ENCODE measurements at regions not wholly inside any gene's neighbourhood (a gene's known extent, or its start where the extent isn't known, plus 50 kb on each side); places are given as distances from the start of the nearest gene placed in this dataset.

DNA sequence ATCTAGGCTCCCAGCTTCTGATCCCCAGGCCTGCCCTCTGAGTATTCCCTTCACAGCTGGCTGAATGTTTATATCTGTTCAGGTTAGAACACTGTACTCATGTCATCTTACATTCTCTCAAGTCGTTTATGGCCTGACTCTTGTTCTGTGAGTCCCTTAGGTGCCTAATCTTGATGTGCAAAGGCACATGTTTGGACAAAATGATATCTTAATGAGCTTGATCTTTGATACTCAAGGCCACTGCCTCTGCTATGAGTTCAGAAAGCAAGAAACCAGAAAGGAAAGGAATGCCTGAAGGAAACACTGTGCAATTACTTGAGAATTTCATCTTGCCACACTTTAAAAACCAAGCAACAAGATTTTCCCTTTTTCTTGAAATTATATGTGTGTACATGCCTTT lies 391.8 kb upstream of the ZNF608 start:
- no peak for DNase-seq (ENCODE audit: low read depth in 2 of 2)

DNA sequence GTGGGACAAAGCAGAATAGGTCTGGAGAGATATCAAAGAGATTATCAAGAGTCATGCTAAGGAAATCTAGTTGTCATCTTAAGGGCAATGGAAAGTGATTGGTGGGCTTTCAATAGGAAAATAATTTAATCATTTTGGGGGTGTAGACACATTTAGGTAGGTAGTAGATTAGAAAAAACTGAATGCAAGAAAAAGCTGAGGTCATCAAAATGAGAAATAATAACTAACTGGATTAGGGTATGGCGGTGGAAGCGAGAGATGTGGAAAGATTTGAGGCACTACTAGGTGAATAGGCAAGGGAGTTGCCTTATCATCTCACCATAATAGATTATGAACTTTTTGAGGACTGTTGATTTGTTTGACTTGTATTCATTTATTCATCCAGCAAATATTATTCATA lies 393.2 kb upstream of the ZNF608 start:
- DNase-seq (ENCODE audit: low read depth in 2 of 2), result no peak

DNA sequence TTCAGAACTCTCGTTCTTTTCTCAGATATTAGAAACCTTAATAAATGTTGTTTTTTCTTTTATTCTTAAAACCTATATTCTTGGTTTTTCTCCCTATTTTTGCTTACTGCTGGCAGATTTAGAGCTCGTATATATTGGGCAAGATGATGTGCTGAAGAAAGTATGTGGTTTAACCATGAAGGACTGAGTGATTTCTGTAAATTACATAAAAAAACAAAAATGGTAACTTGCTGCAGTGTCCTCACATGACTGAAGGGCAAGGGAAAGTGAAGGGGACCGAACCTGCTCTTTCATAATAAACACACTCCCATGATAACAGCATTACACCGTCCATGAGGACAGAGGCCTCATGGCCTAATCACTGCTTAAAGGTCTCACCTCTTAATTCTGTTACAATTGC lies 393.8 kb upstream of the ZNF608 start:
- DNase-seq (ENCODE audit: low read depth in 2 of 2), result no peak

DNA sequence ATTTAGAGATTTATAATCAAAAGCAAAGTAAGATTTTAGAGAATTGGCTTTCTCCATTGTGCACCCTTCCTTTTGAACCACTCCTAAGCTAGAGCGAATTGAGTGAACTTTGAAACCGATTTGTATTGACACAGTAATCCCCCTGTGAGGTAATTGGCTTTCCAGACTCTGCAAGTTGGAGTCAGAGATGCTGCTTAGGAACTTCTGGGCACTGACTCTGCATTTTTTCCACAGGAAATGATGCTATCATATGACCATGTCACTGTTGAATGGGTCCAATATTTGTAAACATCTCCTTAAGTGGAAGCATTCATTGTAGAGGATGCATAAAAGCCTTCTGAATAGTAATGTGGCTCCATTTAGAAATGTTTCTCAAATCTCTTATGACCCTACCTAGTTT lies 394.4 kb upstream of the ZNF608 start:
- no peak for DNase-seq (ENCODE audit: low read depth in 2 of 2)

DNA sequence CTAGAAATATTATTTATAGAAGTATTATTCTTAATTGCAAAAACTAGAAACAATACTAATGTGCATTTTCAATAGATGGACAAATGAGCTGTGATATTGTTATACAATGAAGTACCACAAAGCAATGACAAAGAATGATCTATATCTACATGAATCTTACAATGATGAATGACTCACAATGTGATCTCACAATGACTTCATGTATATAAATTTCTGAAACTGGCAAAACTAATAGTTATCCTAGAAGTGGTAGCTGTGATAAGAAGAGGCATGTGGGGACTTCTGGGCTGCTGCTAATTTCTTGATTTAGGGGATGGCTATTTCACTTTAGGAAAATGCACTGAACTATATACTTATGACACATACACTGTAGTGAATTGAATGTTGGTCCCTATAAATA lies 396.0 kb upstream of the ZNF608 start:
- no peak for DNase-seq (ENCODE audit: low read depth in 2 of 2)

DNA sequence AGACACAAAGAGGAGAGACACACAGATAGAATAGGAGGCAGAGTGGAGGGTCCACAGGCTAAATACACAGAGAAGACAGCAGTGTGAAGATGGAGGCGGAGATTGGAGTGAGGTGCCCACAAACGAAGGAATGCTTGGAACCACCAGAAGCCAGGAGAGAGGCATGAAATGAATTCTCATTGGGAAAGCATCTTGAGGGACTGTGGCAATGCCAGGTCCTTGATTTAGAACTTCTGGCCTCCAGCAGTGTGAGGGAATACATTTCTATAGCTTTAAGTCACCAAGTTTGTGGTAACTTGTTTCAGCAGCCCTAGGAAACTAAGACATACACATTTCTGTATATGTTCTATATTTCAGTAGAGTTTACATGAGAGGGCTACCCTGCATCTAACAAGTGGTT lies 396.6 kb upstream of the ZNF608 start:
- no peak for DNase-seq (ENCODE audit: low read depth in 2 of 2)

DNA sequence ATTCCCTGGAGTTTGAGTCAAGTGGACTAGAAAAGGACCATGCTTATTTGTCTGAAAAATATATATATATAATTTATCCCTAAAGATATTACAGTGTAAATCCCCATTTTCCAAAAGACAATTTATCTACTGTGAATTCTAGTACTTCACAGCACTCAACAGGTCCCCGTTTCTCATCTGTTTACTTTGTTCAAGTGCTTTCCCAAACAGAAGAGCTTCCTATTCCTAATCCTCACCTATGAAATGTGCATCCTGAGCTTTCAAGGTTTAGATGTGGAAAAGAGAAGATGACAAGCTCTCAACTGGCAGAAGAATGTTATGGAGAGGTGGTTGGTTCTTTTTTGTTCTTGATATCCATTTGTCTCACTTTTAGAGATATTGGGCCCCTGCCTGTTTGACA lies 401.6 kb upstream of the ZNF608 start:
- DNase-seq (ENCODE audit: low read depth in 2 of 2), result no peak

DNA sequence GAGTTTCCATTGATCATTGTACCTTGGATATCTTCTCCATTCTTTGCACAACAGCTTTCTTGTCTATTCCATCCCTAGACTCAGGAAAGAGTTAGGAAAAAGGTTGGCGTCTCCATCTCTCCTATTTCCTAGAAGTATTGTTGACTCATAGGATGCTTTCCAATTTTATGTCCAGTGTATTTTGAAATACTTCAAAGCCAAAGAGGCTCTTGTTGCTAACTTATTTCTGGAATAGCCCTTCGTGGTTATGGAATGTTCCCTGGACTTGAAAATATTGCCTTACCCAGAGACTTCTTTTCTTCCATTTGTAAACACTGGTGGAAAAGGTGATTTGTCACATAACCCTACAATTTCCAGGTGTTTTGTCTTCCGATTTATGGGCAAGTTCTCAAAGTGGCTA lies 402.3 kb upstream of the ZNF608 start:
- no peak for DNase-seq (ENCODE audit: low read depth in 2 of 2)

DNA sequence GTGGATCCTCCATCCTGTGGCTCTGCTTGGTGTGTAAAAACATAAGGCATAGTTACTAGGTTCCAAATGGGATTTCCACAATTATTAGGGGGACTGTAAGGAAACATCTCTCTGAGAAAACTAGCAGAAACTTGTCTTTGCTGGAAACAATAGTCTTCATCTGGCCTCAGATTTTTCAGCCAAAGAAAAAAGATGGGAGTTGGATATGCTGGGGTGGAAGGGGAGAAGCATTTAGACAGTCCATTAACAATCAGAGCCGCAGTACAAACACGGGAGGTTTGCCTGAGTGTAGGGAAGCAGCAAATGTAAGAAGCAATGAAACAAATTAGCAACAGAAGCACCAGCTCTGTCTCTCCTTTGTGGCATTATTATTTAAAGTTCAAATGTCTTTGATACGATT lies 402.7 kb upstream of the ZNF608 start:
- DNase-seq (ENCODE audit: low read depth in 2 of 2), result no peak

DNA sequence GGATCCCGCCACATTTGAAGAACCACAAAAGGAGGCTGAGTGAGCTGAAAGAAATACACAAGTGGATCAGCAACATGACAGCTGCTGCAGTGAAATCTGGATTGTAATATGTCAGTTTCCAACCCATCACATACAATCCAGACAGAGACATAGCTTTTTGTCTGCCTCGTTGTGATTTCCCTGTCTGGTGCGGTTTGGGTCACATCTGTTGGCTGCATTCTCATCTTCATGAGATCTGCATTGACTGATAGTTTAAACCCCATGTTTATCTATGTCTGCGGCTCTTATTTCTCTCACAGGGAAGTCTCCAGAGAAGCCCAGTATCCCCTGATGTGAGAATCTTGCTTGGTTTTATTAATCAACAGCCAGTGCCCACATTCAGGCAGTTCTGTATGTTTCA lies 403.1 kb upstream of the ZNF608 start:
- no peak for DNase-seq (ENCODE audit: low read depth in 2 of 2)

DNA sequence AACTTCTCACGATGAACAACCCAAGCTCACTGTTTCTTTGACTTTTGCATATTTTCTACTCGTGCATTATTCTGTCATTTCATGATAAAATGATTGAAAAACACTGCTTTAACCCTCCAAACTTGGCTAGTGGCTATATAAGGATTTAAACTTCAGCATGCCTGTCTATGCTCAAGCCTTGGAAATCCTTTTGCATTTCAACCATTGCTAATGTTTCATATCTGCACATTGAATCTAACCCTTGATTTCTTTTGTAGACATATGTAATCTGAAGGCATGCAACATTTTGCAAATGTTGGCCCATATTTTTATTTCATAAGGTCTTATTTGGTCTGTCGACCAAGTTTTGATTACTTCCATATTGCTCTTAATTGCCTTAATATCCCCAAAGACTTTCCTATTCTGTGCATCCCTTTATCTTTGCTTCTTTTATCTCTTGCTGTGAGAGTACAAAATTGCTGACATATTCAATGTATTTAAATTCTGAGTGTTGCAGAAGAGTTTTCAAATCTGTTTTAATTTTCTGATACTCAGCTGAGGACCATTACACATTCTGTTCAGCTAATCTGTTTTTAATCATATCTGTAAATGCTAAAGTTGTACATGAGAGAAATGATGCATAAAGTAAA lies 403.7 kb upstream of the ZNF608 start:
- DNase-seq (ENCODE audit: low read depth in 2 of 2), result no peak

DNA sequence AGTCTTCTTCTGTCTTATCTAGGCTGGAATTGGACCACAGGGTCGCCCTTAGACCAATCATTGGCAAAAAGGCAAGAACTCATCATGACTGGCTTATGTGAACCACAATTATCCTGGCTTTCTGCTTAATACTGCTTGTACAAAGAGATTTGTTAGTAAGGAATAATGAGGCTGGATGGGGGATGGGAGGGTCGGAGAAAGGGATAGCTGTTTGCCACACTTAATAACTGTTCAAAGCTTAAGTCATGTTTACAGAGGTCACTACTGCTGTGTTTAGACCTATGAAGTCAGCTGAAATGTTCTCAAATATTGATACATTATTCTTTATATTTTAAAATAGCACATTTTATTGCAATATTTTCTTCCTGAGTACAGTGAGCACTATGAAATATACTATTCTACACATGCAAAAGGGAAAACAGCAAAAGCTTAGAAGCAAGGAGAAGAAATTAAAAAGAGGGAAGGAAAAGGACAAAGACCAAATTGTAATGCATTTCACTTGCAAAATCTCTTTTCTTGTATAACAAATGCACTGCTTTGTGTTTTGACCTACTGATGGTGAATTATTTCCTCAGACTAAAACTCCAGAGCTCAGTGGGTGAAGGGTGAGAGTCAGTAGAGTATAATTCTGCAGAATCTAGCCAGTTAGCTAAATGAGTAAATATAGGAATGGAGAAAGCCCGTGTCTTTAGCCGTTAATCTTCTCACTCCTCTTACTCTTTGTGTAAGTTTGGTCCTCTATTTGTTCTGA lies 404.9 kb upstream of the ZNF608 start:
- no peak for DNase-seq (ENCODE audit: low read depth in 2 of 2)

DNA sequence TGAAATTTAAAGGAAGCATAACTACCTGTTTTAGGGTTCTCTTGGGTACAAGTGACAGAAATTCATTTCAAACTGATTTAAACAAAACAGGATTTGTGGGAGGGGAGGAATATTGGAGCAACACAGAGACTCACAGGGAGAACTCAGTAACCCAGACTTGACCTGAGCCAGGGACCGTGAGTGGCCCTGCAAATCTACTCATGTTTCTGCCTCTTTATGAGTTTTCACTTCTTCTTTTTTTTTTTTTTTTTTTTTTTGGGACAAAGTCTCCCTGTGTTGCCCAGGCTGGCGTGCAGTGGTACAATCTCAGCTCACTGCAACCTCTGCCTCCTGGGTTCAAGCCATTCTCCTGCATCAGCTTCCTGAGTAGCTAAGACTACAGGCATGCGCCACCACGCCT lies 405.6 kb upstream of the ZNF608 start:
- DNase-seq (ENCODE audit: low read depth in 2 of 2), result no peak

DNA sequence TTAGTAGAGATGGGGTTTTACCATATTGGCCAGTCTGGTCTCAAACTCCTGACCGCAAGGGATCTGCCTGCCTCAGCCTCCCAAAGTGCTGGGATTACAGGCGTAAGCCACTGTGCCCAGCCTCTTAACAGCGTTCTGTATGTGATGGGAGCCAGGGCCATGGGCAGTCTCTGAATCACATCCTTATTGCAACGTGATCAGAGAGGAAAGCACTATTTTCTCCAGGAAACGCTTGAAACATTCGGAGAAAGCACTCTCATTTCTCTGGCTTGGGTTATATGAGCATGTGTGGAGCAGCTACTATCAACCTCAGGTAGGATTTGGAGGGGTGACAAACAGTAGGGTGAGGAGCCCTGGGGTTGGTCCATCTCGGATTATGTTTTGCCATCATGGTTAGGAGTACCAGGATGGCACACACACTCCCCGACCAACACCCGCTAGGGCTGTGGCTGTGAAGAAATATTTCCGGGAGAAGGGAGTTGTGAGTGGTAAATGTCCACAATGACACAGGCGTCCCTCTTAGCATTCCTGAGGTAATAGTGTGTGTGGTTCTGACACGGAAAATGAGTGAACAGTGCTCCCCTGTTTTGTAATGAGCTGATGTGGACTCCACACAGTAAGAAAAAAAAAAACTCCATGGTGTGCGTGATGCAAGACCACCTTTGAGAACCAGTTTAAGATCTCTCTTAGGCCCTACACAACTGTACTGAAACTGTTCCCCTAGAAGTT lies 406.2 kb upstream of the ZNF608 start:
- DNase-seq (ENCODE audit: low read depth in 2 of 2), result no peak

DNA sequence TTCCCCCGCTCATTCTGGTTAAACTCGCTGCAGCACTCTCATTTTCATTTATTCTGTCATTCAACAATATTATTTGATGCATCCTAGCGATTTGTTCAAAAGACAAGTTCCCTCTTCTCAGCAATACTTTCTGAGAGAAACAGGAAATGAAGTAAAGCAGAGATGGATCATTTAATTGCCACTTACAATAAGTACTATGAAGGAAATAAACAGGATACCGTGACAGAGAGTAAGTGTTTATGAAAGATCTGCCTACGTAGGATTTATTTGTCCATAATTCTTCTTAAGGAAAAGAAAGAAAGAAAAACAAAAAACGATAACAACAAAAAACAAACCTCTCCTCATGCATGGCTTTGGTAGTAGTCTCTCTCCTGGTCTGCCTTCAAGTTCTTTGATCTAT lies 406.8 kb upstream of the ZNF608 start:
- DNase-seq (ENCODE audit: low read depth in 2 of 2), result no peak

DNA sequence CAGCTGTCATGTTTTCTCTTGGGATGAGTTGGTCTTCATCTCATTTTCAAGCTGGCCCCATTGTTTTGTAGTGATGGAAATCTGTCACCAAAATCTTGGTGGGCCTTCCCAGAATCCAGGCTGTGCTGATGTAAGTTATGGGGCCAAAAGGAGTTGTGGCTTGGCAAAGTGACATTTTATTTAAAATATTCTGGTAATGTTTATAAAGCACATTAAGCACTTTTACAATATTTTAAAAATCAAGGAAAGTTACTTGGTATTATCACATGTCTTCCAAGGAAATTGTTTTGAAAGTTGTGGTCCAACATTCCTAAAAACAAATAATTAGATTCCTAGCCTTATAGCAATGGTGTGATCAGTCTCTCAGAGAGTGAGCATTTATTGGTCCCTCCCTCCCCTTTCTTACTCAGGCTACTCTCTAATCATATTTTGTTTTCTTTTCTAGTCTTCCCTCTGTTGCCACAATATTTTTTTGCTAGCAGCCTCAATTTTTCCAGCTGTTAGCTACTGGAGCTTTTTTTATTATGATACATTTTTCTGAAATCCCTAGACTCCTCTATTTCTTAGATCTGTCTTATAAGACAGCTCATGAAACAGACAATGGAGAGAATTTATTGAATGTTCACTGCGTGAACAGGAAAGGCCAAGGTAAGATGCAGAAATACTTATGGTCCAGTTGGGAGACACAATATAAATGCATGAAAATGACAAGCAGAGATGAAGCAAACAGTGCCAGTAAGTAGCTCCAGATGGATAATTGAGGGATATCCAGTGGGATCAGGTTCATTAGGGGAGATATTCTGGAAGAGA lies 408.1 kb upstream of the ZNF608 start:
- DNase-seq (ENCODE audit: low read depth in 2 of 2), result no peak

DNA sequence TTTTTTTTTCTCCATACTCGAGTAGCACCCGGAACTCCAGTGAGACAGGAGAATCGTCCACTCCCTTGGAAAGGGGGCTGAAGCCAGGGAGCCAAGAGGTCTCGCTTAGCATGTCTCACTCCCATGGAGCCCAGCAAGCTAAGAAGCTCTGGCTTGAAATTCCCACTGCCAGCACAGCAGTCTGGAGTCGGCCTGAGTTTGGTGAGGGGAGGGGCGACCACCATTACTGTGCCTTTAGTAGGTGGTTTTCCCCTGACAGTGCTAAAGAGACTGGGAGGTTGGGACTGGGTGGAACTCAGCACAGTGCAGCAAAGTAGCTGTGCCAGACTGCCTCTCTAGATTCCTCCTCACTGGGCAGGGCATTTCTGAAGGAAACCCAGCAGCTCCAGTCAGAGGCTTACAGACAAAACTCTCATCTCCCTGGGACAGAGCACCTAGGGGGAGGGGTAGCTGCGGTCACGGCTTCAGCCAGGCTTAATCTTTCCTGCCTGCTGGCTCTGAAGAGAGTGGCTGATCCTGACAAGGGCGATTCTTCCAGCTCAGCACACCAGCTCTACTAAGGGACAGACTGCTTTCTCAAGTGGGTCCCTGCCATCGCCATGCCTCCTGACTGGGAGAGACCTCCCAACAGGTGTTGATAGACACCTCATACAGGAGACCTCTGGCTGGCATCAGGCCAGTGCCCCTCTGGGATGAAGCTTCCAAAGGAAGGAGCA lies 414.5 kb upstream of the ZNF608 start:
- no peak for DNase-seq (ENCODE audit: low read depth in 2 of 2)

DNA sequence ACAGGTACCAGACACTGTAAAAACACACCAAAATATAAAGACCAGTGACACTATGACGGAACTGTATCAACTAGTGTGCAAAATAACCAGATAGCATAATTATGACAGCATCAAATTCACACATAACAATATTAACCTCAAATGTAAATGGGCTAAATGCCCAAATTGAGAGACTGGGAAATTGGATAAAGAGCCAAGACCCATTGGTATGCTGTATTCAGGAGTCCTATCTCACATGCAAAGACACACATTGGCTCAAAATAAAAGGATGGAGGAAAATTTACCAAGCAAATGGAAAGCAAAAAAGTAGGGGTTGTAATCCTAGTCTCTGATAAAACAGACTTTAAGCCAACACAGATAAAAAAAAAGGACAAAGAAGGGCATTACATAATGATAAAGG lies 416.3 kb upstream of the ZNF608 start:
- no peak for DNase-seq (ENCODE audit: low read depth in 2 of 2)

DNA sequence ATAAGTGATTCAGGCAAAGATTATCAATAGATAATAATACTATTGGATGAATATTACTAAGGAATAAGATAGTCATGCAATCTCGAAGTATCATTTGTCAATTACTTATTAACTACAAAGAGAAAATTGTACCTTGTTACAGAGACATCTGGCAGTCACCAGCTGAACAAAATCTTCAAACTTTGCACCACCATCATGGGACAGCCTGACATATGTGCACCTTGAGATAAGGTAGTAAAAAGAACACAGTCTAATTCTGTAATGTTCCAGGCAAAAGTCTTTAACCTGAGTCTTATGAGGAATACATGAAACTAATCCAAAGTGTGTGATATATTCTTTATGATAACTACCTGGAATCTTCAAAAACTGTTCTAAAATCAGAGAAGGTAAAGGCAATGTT lies 423.0 kb upstream of the ZNF608 start:
- no peak for DNase-seq (ENCODE audit: low read depth in 2 of 2)

DNA sequence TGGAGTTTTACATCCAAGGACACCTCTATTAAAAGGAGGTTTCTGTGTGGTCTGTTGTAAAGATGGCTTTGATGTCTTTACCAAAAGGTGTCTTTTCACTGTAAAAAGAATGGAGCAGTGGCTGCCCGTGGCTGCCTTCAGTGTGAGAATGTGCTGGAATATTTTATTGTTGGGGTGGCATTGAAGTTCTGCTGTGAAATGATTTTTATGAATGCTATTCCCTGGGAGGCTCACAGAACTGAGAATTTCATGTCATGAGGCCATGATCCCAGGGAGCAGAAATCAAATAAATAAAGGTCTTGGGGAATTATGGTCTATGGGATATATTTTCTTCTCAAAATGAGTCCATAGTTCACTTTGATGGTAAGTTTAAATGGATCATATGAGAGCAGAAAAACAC lies 425.2 kb upstream of the ZNF608 start:
- no peak for DNase-seq (ENCODE audit: low read depth in 2 of 2)

DNA sequence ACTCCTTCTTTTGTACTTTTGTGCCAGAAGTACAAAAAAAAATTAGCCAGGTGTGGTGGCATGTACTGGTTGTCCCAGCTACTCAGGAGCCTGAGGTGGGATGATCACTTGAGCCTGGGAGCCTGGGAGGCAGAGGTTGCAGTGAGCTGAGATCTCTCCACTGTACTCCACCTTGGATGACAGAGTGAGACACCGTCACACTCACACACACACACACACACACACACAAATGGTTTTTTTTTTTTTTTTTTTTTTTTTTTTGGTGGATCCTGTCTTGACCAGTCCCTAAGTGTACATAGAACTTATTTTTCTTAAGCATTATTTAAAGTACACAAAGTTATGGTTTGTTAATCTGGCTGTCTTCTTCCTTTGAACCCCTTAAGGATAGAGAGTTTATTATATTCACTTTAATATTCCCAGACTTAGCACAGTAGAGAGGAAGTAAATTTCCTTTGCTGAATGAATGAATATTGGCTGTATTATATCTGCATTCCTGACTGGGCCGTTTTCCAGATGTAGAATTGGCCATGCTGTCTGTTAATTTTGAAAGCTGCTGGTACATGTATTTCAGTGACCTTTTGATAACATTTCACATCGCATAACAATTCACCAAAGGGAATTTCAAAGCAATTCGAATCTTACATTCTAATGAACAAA lies 429.0 kb upstream of the ZNF608 start:
- DNase-seq (ENCODE audit: low read depth in 2 of 2), result no peak

Data from stimulated activated CD8-positive, alpha-beta memory T cell treated with anti-CD3 and anti-CD28 coated beads, Interleukin-2, amount 100 ng/mL, for 1 hour (primary cell).